ENCODE measurements at regions not wholly inside any gene's neighbourhood (a gene's known extent, or its start where the extent isn't known, plus 50 kb on each side); places are given as distances from the start of the nearest gene placed in this dataset.

GRCh38 chr9:90296539-90296938 is 346.1 kb downstream of the DIRAS2 start:
- no peak for DNase-seq (ENCODE audit: low read depth in 2 of 2)

- no peak for DNase-seq (ENCODE audit: low read depth in 2 of 2)
Measured at GRCh38 chr9:90299968-90300367, 342.7 kb downstream of the DIRAS2 start.

GRCh38 chr9:90300611-90301276 is 341.9 kb downstream of the DIRAS2 start:
- peak in 1 of 2 donors; percentile 8 for DNase-seq (ENCODE audit: low read depth in 2 of 2)

GRCh38 chr9:90301277-90301653 is 341.4 kb downstream of the DIRAS2 start:
- DNase-seq (ENCODE audit: low read depth in 2 of 2), result peak in 1 of 2 donors; percentile 89

- no peak for DNase-seq (ENCODE audit: low read depth in 2 of 2)
Measured at GRCh38 chr9:90303655-90304054, 339.0 kb downstream of the DIRAS2 start.

GRCh38 chr9:90306158-90306557 is 336.5 kb downstream of the DIRAS2 start:
- DNase-seq (ENCODE audit: low read depth in 2 of 2), result no peak

GRCh38 chr9:90307167-90307833 is 335.3 kb downstream of the DIRAS2 start:
- no peak for DNase-seq (ENCODE audit: low read depth in 2 of 2)

- DNase-seq (ENCODE audit: low read depth in 2 of 2), result no peak
Measured at GRCh38 chr9:90307891-90308290, 334.7 kb downstream of the DIRAS2 start.

GRCh38 chr9:90308691-90309090 is 333.9 kb downstream of the DIRAS2 start:
- DNase-seq (ENCODE audit: low read depth in 2 of 2), result no peak

- DNase-seq (ENCODE audit: low read depth in 2 of 2), result no peak
Measured at GRCh38 chr9:90309809-90310520, 332.7 kb downstream of the DIRAS2 start.

- no peak for DNase-seq (ENCODE audit: low read depth in 2 of 2)
Measured at GRCh38 chr9:90310521-90310876, 332.1 kb downstream of the DIRAS2 start.

GRCh38 chr9:90311811-90312210 is 330.8 kb downstream of the DIRAS2 start:
- DNase-seq (ENCODE audit: low read depth in 2 of 2), result no peak

GRCh38 chr9:90322296-90322695 is 320.3 kb downstream of the DIRAS2 start:
- no peak for DNase-seq (ENCODE audit: low read depth in 2 of 2)

GRCh38 chr9:90325913-90326653 is 316.5 kb downstream of the DIRAS2 start:
- no peak for DNase-seq (ENCODE audit: low read depth in 2 of 2)

- no peak for DNase-seq (ENCODE audit: low read depth in 2 of 2)
Measured at GRCh38 chr9:90330231-90330630, 312.4 kb downstream of the DIRAS2 start.

GRCh38 chr9:90331826-90332575 is 310.6 kb downstream of the DIRAS2 start:
- peak in 1 of 2 donors; percentile 22 for DNase-seq (ENCODE audit: low read depth in 2 of 2)

- DNase-seq (ENCODE audit: low read depth in 2 of 2), result no peak
Measured at GRCh38 chr9:90333226-90333625, 309.4 kb downstream of the DIRAS2 start.

- DNase-seq (ENCODE audit: low read depth in 2 of 2), result peak; percentile 1 to 63
Measured at GRCh38 chr9:90340421-90340820, 302.2 kb downstream of the DIRAS2 start.

- no peak for DNase-seq (ENCODE audit: low read depth in 2 of 2)
Measured at GRCh38 chr9:90342607-90343006, 300.0 kb downstream of the DIRAS2 start.

- DNase-seq (ENCODE audit: low read depth in 2 of 2), result peak in 1 of 2 donors; percentile 3
Measured at GRCh38 chr9:90343366-90343765, 299.3 kb downstream of the DIRAS2 start.

GRCh38 chr9:90343991-90344390 is 298.6 kb downstream of the DIRAS2 start:
- DNase-seq (ENCODE audit: low read depth in 2 of 2), result no peak

All from lung microvascular endothelial cell (primary cell).